Body of pancreas (tissue), 4 donors: ENCODE measurements at regions not wholly inside any gene's neighbourhood (a gene's known extent, or its start where the extent isn't known, plus 50 kb on each side); places are given as distances from the start of the nearest gene placed in this dataset.

Experiments used
- POLR2A ChIP-seq, 3 donors: fragments of 450-650 bp; IDR thresholded peaks; one replicate each; pipeline ENCODE4 v1.6.1; 2016; ENCODE audit warnings: antibody characterized with exemption in 3 of 3, mild to moderate bottlenecking in 2 of 3
- TF ChIP-seq, protein P1 (sequence below), 7 experiments: fragments of 450-650 bp in 4 of 7; fragments of 200-600 bp in 3 of 7; sonication (generic) in 3 of 7; IDR thresholded peaks; one replicate each; pipeline ENCODE4 v1.5.1; 2016 to 2019; ENCODE audit warnings: antibody characterized with exemption in 7 of 7

GRCh38 chr14:98545181-98545580, 726.8 kb downstream of the BCL11B start:
- TF ChIP-seq, protein P1, sequence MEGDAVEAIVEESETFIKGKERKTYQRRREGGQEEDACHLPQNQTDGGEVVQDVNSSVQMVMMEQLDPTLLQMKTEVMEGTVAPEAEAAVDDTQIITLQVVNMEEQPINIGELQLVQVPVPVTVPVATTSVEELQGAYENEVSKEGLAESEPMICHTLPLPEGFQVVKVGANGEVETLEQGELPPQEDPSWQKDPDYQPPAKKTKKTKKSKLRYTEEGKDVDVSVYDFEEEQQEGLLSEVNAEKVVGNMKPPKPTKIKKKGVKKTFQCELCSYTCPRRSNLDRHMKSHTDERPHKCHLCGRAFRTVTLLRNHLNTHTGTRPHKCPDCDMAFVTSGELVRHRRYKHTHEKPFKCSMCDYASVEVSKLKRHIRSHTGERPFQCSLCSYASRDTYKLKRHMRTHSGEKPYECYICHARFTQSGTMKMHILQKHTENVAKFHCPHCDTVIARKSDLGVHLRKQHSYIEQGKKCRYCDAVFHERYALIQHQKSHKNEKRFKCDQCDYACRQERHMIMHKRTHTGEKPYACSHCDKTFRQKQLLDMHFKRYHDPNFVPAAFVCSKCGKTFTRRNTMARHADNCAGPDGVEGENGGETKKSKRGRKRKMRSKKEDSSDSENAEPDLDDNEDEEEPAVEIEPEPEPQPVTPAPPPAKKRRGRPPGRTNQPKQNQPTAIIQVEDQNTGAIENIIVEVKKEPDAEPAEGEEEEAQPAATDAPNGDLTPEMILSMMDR (IDR thresholded peaks at IDR 0.05) = no peak
- TF ChIP-seq POLR2A (IDR thresholded peaks at IDR 0.05) = no peak
